Transverse colon (tissue), 4 donors: ENCODE measurements at regions not wholly inside any gene's neighbourhood (a gene's known extent, or its start where the extent isn't known, plus 50 kb on each side); places are given as distances from the start of the nearest gene placed in this dataset.

Experiments
- DNase-seq: peaks from one replicate; pipeline ENCODE4 v3.0.0-alpha.2; 2019
- H3K27ac ChIP-seq, 4 donors: fragments of 200-600 bp; sonication (generic); 2 replicates each; pipeline ENCODE4 v1.5.1; 2016 to 2018; ENCODE audit warnings: inconsistent platforms in 4 of 4
- H3K27me3 ChIP-seq: fragments of 200-600 bp; sonication (generic); 2 replicates; pipeline ENCODE4 v1.5.1; 2017; ENCODE audit warnings: inconsistent platforms
- H3K36me3 ChIP-seq, 4 donors: fragments of 200-600 bp; sonication (generic); 2 replicates each; pipeline ENCODE4 v1.5.1; 2017 to 2019; ENCODE audit warnings: inconsistent platforms in 4 of 4
- H3K4me1 ChIP-seq, 4 donors: fragments of 200-600 bp; sonication (generic); 2 replicates each; pipeline ENCODE4 v1.5.1; 2017 to 2020; ENCODE audit warnings: inconsistent platforms in 4 of 4
- H3K4me3 ChIP-seq, 4 donors: fragments of 200-600 bp; sonication (generic); 1 replicate in 1 of 4; 2 replicates in 3 of 4; pipeline versions ENCODE4 v1.5.1 to v1.6.1; 2017 to 2019; ENCODE audit warnings: inconsistent platforms in 4 of 4
- H3K9me3 ChIP-seq, 2 donors: fragments of 200-600 bp; sonication (generic); 2 replicates each; pipeline ENCODE4 v1.5.1; 2017 to 2019; ENCODE audit warnings: inconsistent platforms in 2 of 2
- EP300 ChIP-seq: sonication (generic); formaldehyde crosslinking; IDR thresholded peaks from one replicate; pipeline ENCODE4 v1.6.1; 2017; ENCODE audit warnings: antibody characterized with exemption, low read depth
- POLR2A ChIP-seq: fragments of 450-650 bp; IDR thresholded peaks from one replicate; pipeline ENCODE4 v1.6.1; 2016; ENCODE audit warnings: antibody characterized with exemption, mild to moderate bottlenecking, moderate library complexity
- POLR2AphosphoS5 ChIP-seq, 3 donors: sonication (generic); formaldehyde crosslinking; IDR thresholded peaks; one replicate each; pipeline ENCODE4 v1.6.1; 2016; ENCODE audit warnings: antibody characterized with exemption in 3 of 3
- WGBS, 2 donors: methylation state at CpG; one replicate each; pipeline ENCODE4 v1.1.5; 2018; ENCODE audit warnings: low coverage in 1 of 2; 5-methylcytosine and 5-hydroxymethylcytosine counted together
- in situ Hi-C, 4 donors: fragments of 200-750 bp; cut with MboI; loops; one replicate each; pipeline versions ENCODE4 v1.15.0 to v1.15.1; 2017; ENCODE audit warnings: low sequenced_read_pairs in 3 of 4, low pct_ligation_motif_present in 1 of 4, low pct_unique_long_range_greater_than_20kb in 1 of 4
- intact Hi-C: fragments of 100-400 bp; cut with DNase I; formaldehyde crosslinking; loops from one replicate; pipeline ENCODE4 v1.15.1; 2023; ENCODE audit warnings: low total_unique reads
- TF ChIP-seq, protein P1 (sequence below), 5 experiments: fragments of 200-600 bp in 3 of 5; fragments of 450-650 bp in 2 of 5; sonication (generic) in 3 of 5; IDR thresholded peaks; 1 replicate in 2 of 5; 2 replicates in 3 of 5; pipeline ENCODE4 v1.5.1; 2016 to 2017; ENCODE audit warnings: antibody characterized with exemption in 5 of 5, inconsistent platforms in 3 of 5, mild to moderate bottlenecking in 2 of 5, moderate library complexity in 1 of 5

DNA sequence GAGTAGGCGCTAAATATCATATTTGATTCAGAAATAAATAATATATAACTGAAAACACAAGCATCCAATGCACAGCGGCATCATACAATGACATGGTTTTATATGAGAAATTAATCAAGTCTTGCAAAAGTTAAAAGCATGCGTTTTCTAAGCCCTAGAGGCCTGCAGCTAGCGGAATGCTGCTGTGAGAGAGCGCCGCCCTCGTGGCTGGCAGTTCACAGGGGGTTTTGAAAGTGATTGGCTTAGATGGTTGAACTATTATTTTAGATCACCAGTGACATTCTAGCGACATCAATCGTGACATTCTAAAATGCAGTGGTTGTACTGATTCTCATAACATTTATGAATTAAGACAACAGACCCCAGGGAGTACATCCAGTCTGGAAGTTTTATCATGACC, 235.2 kb upstream of the MGMT start:
- no peak for DNase-seq
- H3K4me3 ChIP-seq = no peak overlapping the region
- in situ Hi-C loops (loop anchor here in 1 of 4 donors (25.0 kb wide), 1 partner anchor 105 kb away; no protein-coding TSS in a partner anchor), intact Hi-C loops (no loop called here)
- no peaks in the 10 kb centered on the region for H3K27me3 ChIP-seq
- no peaks in the 10 kb centered on the region for H3K9me3 ChIP-seq
- H3K4me1 ChIP-seq = no peaks in the 10 kb centered on the region
- H3K27ac ChIP-seq = no peak overlapping the region
- H3K36me3 ChIP-seq = no peaks in the 10 kb centered on the region
- TF ChIP-seq EP300 (no peak), POLR2AphosphoS5 (IDR thresholded peaks at IDR 0.05) (no peak), POLR2A (no peak)
- TF ChIP-seq, protein P1, sequence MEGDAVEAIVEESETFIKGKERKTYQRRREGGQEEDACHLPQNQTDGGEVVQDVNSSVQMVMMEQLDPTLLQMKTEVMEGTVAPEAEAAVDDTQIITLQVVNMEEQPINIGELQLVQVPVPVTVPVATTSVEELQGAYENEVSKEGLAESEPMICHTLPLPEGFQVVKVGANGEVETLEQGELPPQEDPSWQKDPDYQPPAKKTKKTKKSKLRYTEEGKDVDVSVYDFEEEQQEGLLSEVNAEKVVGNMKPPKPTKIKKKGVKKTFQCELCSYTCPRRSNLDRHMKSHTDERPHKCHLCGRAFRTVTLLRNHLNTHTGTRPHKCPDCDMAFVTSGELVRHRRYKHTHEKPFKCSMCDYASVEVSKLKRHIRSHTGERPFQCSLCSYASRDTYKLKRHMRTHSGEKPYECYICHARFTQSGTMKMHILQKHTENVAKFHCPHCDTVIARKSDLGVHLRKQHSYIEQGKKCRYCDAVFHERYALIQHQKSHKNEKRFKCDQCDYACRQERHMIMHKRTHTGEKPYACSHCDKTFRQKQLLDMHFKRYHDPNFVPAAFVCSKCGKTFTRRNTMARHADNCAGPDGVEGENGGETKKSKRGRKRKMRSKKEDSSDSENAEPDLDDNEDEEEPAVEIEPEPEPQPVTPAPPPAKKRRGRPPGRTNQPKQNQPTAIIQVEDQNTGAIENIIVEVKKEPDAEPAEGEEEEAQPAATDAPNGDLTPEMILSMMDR (IDR thresholded peaks at IDR 0.05) = no peak
- WGBS, 2 donors = 91 to 95% methylated on average over 8 to 9 of the region's 9 CpGs

GRCh38 chr10:129233351-129234148, 233.5 kb upstream of the MGMT start:
- WGBS, 2 donors = 60 to 80% methylated on average over 2 to 15 of the region's 15 CpGs
- intact Hi-C loops = no loop called here

GRCh38 chr10:129236274-129236691, 230.8 kb upstream of the MGMT start:
- no peak for DNase-seq
- H3K27ac ChIP-seq = no peak overlapping the region
- no peaks in the 10 kb centered on the region for H3K9me3 ChIP-seq
- no peak overlapping the region for H3K4me3 ChIP-seq
- WGBS, 2 donors = 87 to 93% methylated on average over 11 to 17 of the region's 17 CpGs
- intact Hi-C loops (no loop called here), in situ Hi-C loops (loop anchor here in 1 of 4 donors (25.0 kb wide), 1 partner anchor 101 kb away; no protein-coding TSS in a partner anchor)
- no peaks in the 10 kb centered on the region for H3K4me1 ChIP-seq
- H3K27me3 ChIP-seq = no peaks in the 10 kb centered on the region
- H3K36me3 ChIP-seq = no peaks in the 10 kb centered on the region
- TF ChIP-seq POLR2AphosphoS5 (IDR thresholded peaks at IDR 0.05) (no peak), POLR2A (no peak), EP300 (no peak)
- TF ChIP-seq, protein P1 (IDR thresholded peaks at IDR 0.05) = no peak

More at GRCh38 chr10:129233351-129234148, 233.5 kb upstream of the MGMT start:
- no peak for TF ChIP-seq POLR2AphosphoS5 (IDR thresholded peaks at IDR 0.05)
- TF ChIP-seq, protein P1 (IDR thresholded peaks at IDR 0.05) = no peak
- no peak for TF ChIP-seq POLR2A
- no peak for TF ChIP-seq EP300
- DNase-seq = no peak
- Histone ChIP-seq H3K4me3 (no peak overlapping the region), H3K27me3 (no peaks in the 10 kb centered on the region), H3K27ac (no peak overlapping the region), H3K9me3 (no peaks in the 10 kb centered on the region), H3K4me1 (no peaks in the 10 kb centered on the region), H3K36me3 (no peaks in the 10 kb centered on the region)
- in situ Hi-C loops = loop anchor here in 1 of 4 donors (25.0 kb wide), 1 partner anchor 104 kb away; no protein-coding TSS in a partner anchor

DNA sequence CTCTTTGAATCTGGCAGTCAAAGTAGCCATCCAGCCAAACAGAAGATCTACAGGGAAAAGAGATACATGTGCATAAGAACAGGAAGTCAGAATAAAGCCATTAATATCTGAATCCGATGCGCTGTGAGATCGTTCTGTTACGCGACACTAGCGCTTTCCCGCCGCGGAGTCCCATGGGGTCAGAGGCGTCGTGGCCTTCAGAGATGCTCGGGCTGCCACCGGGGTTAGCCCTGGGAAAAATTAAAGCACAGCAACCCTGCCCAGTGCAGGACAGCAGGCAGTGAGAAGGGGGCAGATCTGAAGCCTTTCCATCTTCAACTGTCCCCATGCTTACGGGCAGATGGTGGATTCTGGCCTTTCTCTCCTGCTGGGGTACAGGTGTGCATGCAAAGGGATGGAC, 225.6 kb upstream of the MGMT start:
- intact Hi-C loops (no loop called here), in situ Hi-C loops (loop anchor here in 1 of 4 donors (25.0 kb wide), 1 partner anchor 96 kb away; no protein-coding TSS in a partner anchor)

More for the DNA sequence above, 225.6 kb upstream of the MGMT start:
- no peaks in the 10 kb centered on the region for H3K27me3 ChIP-seq
- 90 to 100% methylated on average over 4 to 13 of the region's 14 CpGs for WGBS, 2 donors
- H3K36me3 ChIP-seq = no peaks in the 10 kb centered on the region
- DNase-seq = no peak
- H3K27ac ChIP-seq = no peak overlapping the region
- H3K4me1 ChIP-seq = no peaks in the 10 kb centered on the region
- no peak overlapping the region for H3K4me3 ChIP-seq
- TF ChIP-seq EP300 = no peak
- TF ChIP-seq POLR2A = no peak
- TF ChIP-seq, protein P1 (IDR thresholded peaks at IDR 0.05) = no peak
- no peak for TF ChIP-seq POLR2AphosphoS5 (IDR thresholded peaks at IDR 0.05)
- H3K9me3 ChIP-seq = no peaks in the 10 kb centered on the region
